ENCODE measurements at regions not wholly inside any gene's neighbourhood (a gene's known extent, or its start where the extent isn't known, plus 50 kb on each side); places are given as distances from the start of the nearest gene placed in this dataset.
A peak's percentile ranks its signal among the peaks of the same experiment; 100 is the strongest.

- no peak for DNase-seq (ENCODE audit: low read depth)
Measured at GRCh38 chr11:12315024-12315423, 62.3 kb upstream of the PARVA start.

GRCh38 chr11:12316432-12316831 is 60.9 kb upstream of the PARVA start:
- DNase-seq (ENCODE audit: low read depth) = no peak

DNA sequence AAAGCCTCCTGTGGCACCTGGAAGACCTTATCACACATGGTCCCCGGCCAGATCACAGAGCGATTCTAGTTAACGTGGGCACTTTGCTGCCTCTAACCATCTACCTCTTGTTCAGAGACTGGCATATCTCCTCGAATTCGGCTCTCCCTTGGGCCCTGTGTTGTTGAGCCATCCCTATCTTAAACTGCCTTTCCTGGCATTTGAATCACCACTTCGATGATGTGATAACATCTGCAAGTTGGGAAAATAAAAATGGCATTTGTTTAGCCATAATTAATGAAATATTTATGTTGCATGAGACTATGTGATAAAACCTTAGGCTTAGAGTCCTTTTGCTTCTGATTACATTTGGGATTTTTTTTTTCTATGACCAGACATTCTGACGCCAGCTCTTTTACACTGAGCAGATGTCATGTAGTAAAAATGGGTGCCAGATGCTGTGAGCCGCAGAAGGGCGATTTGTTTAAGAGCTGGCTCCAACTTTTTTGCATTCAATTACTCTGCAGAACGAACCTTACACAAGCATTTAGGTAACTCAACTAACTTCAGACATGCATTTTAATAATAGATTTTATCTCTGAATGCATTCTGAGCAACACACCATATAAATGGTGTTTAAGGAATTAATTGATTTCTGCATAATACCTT is 58.5 kb upstream of the PARVA start:
- peak; percentile 18 for DNase-seq (ENCODE audit: low read depth)

DNA sequence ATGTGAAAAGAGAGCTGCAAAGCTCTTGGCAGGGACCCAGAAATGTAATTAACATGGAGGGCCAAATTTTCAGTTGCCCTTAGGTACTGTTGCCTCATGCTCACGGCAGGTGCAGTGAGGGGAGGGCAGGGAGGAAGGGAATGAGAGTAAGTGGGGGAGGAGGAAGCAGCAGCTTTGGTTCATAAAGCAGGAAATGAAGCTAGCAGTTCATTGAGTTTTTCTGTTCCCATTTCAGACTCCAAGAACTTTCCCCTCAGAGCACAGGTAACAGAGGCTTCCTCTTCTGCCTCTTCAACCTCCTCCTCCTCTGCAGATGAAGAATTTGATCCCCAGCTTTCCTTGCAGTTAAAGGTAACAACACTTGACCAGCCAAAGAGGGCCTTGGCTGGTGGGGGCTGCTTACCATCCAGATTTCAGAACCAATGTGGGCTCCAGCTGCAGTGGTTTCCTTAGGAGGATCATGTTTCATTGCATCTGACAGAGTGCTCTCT is 57.9 kb upstream of the PARVA start:
- no peak for DNase-seq (ENCODE audit: low read depth)

DNA sequence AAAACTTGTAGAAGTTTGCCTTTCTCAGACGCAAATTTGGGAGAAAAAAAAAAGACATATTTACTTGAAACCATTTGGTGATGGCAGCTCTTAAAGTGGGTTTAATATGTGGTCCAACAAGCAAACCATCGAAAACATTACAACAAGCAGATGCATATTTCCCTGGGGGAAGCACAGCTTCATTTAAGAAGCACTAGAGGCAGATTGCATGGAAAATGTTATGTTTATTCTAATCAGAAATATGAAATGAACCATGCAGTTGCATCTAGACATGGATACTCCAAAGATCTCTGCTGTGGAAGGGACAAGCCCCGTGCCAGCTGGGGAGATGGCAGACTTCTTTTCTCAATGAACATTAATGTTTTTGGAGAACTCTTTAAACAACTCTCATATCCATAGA is 57.4 kb upstream of the PARVA start:
- no peak for DNase-seq (ENCODE audit: low read depth)

GRCh38 chr11:12321217-12321937 is 56.0 kb upstream of the PARVA start:
- no peak for DNase-seq (ENCODE audit: low read depth)

DNA sequence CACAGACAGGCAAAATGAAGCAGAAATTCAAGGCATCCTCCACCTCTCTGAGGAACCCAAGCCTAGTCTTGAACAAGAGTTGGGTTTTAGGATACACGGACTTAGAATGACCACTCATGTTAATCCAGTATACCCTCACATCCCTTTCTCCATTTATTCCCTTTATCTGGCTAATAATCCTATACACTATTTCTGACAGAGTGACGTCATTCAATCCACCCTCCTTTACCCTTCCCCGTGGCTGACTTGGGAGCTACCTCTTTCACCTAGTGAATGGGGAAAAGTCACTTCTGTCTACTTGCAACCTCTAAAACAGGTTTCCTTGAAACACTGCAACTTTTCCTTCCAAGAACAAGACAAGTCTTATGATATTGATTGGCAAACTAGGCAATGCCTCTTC is 52.8 kb upstream of the PARVA start:
- DNase-seq (ENCODE audit: low read depth) = no peak

Measured in stromal cell of bone marrow (primary cell).